DMS79 treated with DMSO at 0.1 percent for 48 hours (cell line): ENCODE measurements at regions not wholly inside any gene's neighbourhood (a gene's known extent, or its start where the extent isn't known, plus 50 kb on each side); places are given as distances from the start of the nearest gene placed in this dataset.
A peak's percentile ranks its signal among the peaks of the same experiment; 100 is the strongest.
"Not testable (repeated sequence)": the region's sequence is repeated elsewhere in the genome, so short reads cannot be mapped to it uniquely, and the experiment has no call there.

Source experiments
- DNase-seq: peaks from one replicate; lab custom pipeline; 2025; lab: John Stamatoyannopoulos, UW

GRCh38 chr6:112459758-112460304, 112.7 kb downstream of the RFPL4B start:
- no peak for DNase-seq

DNA sequence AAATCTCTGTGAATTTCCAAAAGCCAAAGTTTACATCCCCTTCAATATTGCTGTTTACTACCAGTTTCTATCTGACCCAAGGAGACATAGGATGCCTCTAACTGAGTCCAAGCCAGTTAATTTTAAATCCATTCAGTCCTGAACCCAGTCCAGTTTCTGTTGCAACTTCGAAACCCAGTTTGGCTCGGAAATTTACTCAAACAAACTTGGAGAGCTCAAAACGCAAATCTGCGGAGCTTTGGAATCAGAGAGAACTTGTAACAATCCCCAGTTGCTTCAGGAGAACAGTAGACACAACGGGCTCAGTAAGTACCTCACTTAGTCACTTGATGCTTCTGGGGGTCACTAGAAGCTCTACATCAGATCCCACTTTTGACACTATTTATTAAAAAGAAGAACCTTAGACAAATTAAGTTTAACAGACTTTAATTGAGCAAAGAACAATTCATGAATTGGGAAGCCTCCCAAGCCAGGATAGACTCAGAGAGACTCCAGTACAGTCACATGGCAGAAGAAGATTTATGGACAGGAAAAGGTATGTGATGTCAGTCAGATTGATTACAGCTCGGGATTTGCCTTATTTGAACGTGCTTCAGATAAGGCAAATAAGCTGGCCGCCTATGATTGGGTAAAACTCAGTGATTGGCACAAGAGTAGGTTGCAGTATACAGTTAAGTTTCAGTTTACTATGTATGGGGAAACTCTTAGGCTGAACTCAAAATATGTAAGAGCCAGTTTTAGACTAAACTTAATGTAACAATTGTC, 118.0 kb downstream of the RFPL4B start:
- no peak for DNase-seq

GRCh38 chr6:112466373-112467151, 119.4 kb downstream of the RFPL4B start:
- no peak for DNase-seq

GRCh38 chr6:112468359-112468758, 121.2 kb downstream of the RFPL4B start:
- DNase-seq, result no peak

- no peak for DNase-seq
These were observed 122.2 kb downstream of the RFPL4B start for GRCh38 chr6:112469306-112469705.

DNA sequence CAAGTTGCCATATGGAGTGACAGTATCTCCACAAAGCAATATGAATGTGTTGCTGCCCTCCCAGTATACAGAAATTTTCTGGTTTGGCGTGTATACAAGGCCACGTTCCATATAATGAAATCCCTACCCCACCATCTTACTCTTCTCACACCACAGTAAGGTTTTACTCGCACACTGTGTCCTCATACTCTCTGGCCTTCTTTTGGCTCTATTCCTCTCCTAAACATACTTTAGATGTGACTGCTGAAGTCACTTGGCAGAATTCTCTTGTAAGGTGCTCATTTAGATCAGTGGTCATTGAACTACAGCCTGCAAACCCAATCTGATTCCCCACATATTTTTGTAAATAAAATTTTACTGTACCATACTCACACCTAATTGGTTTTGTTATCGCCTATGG, 123.2 kb downstream of the RFPL4B start:
- no peak for DNase-seq

- no peak for DNase-seq
These were observed 123.8 kb downstream of the RFPL4B start for GRCh38 chr6:112470950-112471349.

DNA sequence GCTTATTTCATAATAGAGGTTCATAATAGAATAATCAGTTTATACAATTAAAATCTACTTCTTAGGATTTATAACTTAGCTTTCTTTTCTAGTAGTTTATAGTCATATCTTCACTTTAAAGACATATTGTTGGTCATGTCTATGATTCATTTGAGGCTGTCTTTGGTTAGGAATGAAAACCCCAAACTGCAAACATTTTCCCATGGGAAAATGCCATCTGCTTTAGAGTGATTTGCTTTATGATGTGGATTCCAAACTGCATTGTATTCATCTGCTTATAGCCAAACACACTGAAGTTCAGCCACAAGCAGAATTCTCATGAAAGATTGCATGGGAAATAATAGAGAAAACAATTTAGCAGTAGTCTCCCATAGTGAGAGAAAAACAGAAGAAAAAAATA, 128.0 kb downstream of the RFPL4B start:
- no peak for DNase-seq

GRCh38 chr6:112477125-112477524, 130.0 kb downstream of the RFPL4B start:
- DNase-seq, result no peak

- no peak for DNase-seq
These were observed 130.9 kb downstream of the RFPL4B start for GRCh38 chr6:112478036-112478435.

- DNase-seq, result not testable (repeated sequence)
These were observed 132.8 kb downstream of the RFPL4B start for GRCh38 chr6:112479975-112480374.

DNA sequence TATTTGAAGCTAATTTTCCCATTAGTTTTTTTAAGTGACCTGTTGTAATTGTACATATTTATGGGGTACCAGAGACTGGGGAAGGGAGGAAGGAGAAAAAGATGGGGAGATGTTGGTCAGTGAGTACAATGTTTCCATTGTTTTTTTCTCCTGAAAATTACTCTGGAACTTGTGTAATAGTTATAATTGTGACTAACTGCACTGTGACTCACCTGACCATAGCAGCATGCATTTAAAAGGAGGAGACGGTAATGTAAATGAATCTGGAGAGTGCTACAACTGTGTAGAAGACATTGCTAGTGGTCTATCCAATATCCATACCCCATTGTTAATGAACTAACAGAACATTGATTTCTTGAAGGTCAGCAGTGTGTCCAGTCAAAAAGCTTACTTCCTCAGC, 133.4 kb downstream of the RFPL4B start:
- no peak for DNase-seq

DNA sequence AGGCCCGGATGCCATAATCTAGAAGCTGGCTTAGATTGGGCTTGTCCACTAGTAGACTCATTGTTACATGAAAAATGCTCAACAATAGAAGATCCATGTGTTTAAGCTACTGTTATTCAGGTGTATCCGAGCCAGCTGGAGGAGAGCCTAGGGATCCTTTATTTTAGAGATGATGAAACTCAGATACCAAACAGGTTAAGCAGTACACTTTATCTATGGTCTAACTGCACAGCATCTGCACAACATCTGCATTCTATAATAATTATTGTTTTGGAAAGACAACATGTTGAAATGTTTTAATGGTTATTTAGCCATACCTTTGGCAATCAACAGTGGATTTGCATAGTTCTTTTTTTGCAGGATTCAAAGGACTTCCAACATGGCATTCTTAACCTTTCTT, 134.1 kb downstream of the RFPL4B start:
- no peak for DNase-seq

- no peak for DNase-seq
These were observed 135.2 kb downstream of the RFPL4B start for GRCh38 chr6:112482373-112482772.

- DNase-seq, result no peak
These were observed 138.1 kb downstream of the RFPL4B start for GRCh38 chr6:112485120-112485826.

GRCh38 chr6:112485827-112486212, 138.7 kb downstream of the RFPL4B start:
- no peak for DNase-seq

DNA sequence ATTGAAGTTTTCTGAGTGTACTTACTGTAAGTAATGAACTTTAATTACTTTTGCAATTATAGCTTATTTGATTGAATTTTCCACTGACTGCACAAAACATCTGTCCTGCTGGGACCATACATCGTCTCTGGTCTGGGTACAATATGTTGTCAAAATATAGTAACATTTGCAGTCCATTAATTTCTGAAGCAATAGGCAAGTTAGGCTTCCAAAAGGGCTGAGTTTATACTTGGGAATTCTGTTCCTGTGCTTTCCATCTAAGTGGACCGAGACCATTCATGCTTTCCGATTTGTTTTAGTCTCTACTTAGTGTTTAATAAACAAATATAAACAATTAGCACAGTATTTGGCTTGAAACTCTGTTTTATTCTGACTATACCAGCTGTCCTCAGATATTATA, 139.3 kb downstream of the RFPL4B start:
- DNase-seq, result no peak

- DNase-seq, result no peak
These were observed 141.1 kb downstream of the RFPL4B start for GRCh38 chr6:112488238-112488637.

- DNase-seq, result peak; percentile 56
These were observed 154.6 kb downstream of the RFPL4B start for GRCh38 chr6:112501705-112502104.

- peak; percentile 20 for DNase-seq
These were observed 155.4 kb downstream of the RFPL4B start for GRCh38 chr6:112502351-112503090.

GRCh38 chr6:112503091-112503596, 156.0 kb downstream of the RFPL4B start:
- DNase-seq, result no peak

GRCh38 chr6:112504621-112505020, 157.5 kb downstream of the RFPL4B start:
- peak; percentile 82 for DNase-seq
